ENCODE measurements at regions not wholly inside any gene's neighbourhood (a gene's known extent, or its start where the extent isn't known, plus 50 kb on each side); places are given as distances from the start of the nearest gene placed in this dataset.

GRCh38 chr1:228901936-228902681 lies 166.8 kb downstream of the RHOU start:
- H3K27ac Mint-ChIP-seq: no peak overlapping the region
- CTCF ChIA-PET: no interaction called here

GRCh38 chr1:228902781-228903433 lies 167.6 kb downstream of the RHOU start:
- CTCF ChIA-PET: no interaction called here
- no peak overlapping the region for H3K4me3 Mint-ChIP-seq
- H3K27me3 Mint-ChIP-seq: peaks cover 2% of the 10 kb centered on the region
- H3K4me1 Mint-ChIP-seq: no peaks in the 10 kb centered on the region
- H3K36me3 Mint-ChIP-seq (ENCODE audit: low read depth): no peaks in the 10 kb centered on the region
- H3K27ac Mint-ChIP-seq: no peak overlapping the region
- no peak for DNase-seq
- POLR2A ChIA-PET: no interaction called here
- H3K9me3 Mint-ChIP-seq: no peaks in the 10 kb centered on the region

More at GRCh38 chr1:228901936-228902681, 166.8 kb downstream of the RHOU start:
- POLR2A ChIA-PET: no interaction called here
- no peaks in the 10 kb centered on the region for H3K9me3 Mint-ChIP-seq
- DNase-seq: no peak
- H3K27me3 Mint-ChIP-seq: peaks cover 2% of the 10 kb centered on the region
- no peaks in the 10 kb centered on the region for H3K36me3 Mint-ChIP-seq (ENCODE audit: low read depth)
- H3K4me1 Mint-ChIP-seq: no peaks in the 10 kb centered on the region
- H3K4me3 Mint-ChIP-seq: no peak overlapping the region

GRCh38 chr1:228903434-228904071 lies 168.3 kb downstream of the RHOU start:
- no peaks in the 10 kb centered on the region for H3K9me3 Mint-ChIP-seq
- POLR2A ChIA-PET: no interaction called here
- no peaks in the 10 kb centered on the region for H3K4me1 Mint-ChIP-seq
- no peak for DNase-seq
- no peaks in the 10 kb centered on the region for H3K36me3 Mint-ChIP-seq (ENCODE audit: low read depth)
- CTCF ChIA-PET: no interaction called here
- H3K4me3 Mint-ChIP-seq: no peak overlapping the region
- H3K27ac Mint-ChIP-seq: no peak overlapping the region
- H3K27me3 Mint-ChIP-seq: peaks cover 2% of the 10 kb centered on the region

- ChIA-PET CTCF (no interaction called here), POLR2A (no interaction called here)
- H3K27me3 Mint-ChIP-seq: peaks cover 2% of the 10 kb centered on the region
- H3K27ac Mint-ChIP-seq: no peak overlapping the region
- no peak for DNase-seq
- no peak overlapping the region for H3K4me3 Mint-ChIP-seq
- no peaks in the 10 kb centered on the region for H3K9me3 Mint-ChIP-seq
- H3K4me1 Mint-ChIP-seq: no peaks in the 10 kb centered on the region
- no peaks in the 10 kb centered on the region for H3K36me3 Mint-ChIP-seq (ENCODE audit: low read depth)
Observed at GRCh38 chr1:228904222-228904621, 168.9 kb downstream of the RHOU start.

GRCh38 chr1:228905701-228906101 lies 170.4 kb downstream of the RHOU start:
- no peak for DNase-seq
- no peaks in the 10 kb centered on the region for H3K36me3 Mint-ChIP-seq (ENCODE audit: low read depth)
- ChIA-PET POLR2A (no interaction called here), CTCF (interaction anchor here (0.6 kb wide), 1 partner anchor 179 kb away, joined by 3 read pairs; no protein-coding TSS in a partner anchor)
- no peak overlapping the region for H3K4me3 Mint-ChIP-seq
- H3K9me3 Mint-ChIP-seq: no peaks in the 10 kb centered on the region
- H3K27me3 Mint-ChIP-seq: peaks cover 2% of the 10 kb centered on the region
- H3K27ac Mint-ChIP-seq: no peak overlapping the region
- H3K4me1 Mint-ChIP-seq: no peaks in the 10 kb centered on the region

- no peaks in the 10 kb centered on the region for H3K4me1 Mint-ChIP-seq
- H3K4me3 Mint-ChIP-seq: no peak overlapping the region
- POLR2A ChIA-PET: no interaction called here
- no peaks in the 10 kb centered on the region for H3K36me3 Mint-ChIP-seq (ENCODE audit: low read depth)
- peaks cover 2% of the 10 kb centered on the region for H3K27me3 Mint-ChIP-seq
- no peak overlapping the region for H3K27ac Mint-ChIP-seq
- no peak for DNase-seq
- H3K9me3 Mint-ChIP-seq: no peaks in the 10 kb centered on the region
- CTCF ChIA-PET: no interaction called here
Observed at GRCh38 chr1:228906223-228906860, 171.1 kb downstream of the RHOU start.

DNA sequence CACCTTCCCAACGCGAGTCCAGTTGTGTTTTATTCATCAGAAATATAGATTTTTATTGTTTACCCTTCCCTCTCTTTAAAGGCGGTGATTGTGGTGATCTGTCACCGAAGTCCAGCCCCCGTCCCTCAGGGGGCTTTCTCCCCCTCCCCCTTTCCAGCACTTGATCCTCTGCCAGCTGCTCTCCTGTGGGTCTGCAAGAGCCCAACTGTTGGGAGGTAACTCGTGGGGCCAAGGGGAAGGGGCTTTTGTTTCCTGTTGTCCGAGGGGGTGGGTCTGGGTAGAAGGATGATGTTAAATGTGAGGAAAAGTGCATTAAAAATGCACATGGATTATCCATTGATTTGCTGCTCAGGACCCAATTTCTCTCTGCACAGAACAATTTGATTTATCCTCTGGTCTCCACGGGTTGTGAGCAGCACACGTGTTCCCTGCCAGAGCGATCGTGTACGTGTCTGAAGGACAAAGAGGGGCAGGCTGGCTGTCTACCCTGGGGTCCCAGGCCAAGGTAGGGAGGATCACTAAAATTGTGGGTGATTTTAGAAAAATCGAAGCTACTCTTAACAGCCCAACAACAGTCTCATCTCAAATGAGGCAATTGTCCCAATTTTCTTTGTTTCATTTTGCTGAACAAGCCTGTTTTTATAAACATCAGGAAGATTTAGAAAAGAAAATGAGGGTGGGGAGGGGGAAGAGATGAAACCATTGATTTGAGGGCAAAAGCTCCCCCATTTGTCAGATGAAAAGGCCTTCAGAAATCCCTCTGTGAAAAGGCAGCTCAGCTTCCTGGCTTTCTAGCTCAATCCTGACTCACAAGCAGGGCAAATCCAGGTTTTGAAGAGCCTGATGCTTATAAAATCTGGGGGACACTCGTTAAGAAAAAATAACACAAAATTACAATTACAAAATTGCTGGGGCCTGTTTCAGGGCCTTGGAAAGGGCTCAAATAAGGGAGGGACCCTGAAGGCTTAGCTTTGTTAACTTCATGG lies 176.2 kb downstream of the RHOU start:
- Mint-ChIP-seq H3K4me3 (no peak overlapping the region), H3K36me3 (ENCODE audit: low read depth) (no peaks in the 10 kb centered on the region), H3K27ac (no peak overlapping the region), H3K4me1 (no peaks in the 10 kb centered on the region), H3K9me3 (no peaks in the 10 kb centered on the region), H3K27me3 (no peaks in the 10 kb centered on the region)
- no peak for DNase-seq
- ChIA-PET POLR2A (no interaction called here), CTCF (interaction anchor here (0.8 kb wide), 1 partner anchor 316 kb away, joined by 3 read pairs; no protein-coding TSS in a partner anchor)

GRCh38 chr1:228913626-228914414 lies 178.5 kb downstream of the RHOU start:
- ChIA-PET POLR2A (no interaction called here), CTCF (interaction anchor here (0.7 kb wide), 1 partner anchor 111 kb away, joined by 3 read pairs; no protein-coding TSS in a partner anchor)
- no peaks in the 10 kb centered on the region for H3K4me1 Mint-ChIP-seq
- no peaks in the 10 kb centered on the region for H3K27me3 Mint-ChIP-seq
- no peaks in the 10 kb centered on the region for H3K36me3 Mint-ChIP-seq (ENCODE audit: low read depth)
- H3K4me3 Mint-ChIP-seq: no peak overlapping the region
- H3K27ac Mint-ChIP-seq: no peak overlapping the region
- DNase-seq: no peak
- H3K9me3 Mint-ChIP-seq: no peaks in the 10 kb centered on the region

DNA sequence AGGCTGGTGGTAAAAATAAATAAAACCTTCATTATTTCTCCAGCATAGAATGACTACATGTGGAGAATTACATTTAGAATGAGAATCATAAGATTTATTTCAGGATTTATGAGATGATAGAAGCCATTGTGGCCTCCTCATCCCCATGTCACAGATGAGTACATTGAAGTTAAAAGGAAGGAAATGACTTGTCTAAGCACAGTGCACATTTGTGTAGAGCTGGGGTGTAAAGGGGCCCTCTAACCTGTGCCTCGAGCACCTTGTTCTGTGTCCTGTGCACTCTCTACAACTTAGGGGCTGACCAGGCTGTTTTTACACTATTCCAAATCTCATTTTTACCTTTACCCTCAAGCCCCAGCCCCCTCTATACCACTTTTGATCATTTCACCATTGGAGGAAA lies 179.4 kb downstream of the RHOU start:
- Mint-ChIP-seq H3K27ac (no peak overlapping the region), H3K36me3 (ENCODE audit: low read depth) (no peaks in the 10 kb centered on the region), H3K4me1 (no peaks in the 10 kb centered on the region), H3K4me3 (no peak overlapping the region), H3K27me3 (no peaks in the 10 kb centered on the region), H3K9me3 (no peaks in the 10 kb centered on the region)
- CTCF ChIA-PET: no interaction called here
- DNase-seq: no peak
- POLR2A ChIA-PET: no interaction called here

- Mint-ChIP-seq H3K27me3 (no peaks in the 10 kb centered on the region), H3K4me3 (no peak overlapping the region), H3K36me3 (ENCODE audit: low read depth) (no peaks in the 10 kb centered on the region), H3K9me3 (no peaks in the 10 kb centered on the region), H3K4me1 (peaks cover 10% of the 10 kb centered on the region), H3K27ac (no peak overlapping the region)
- CTCF ChIA-PET: no interaction called here
- no peak for DNase-seq
- POLR2A ChIA-PET: no interaction called here
Observed at GRCh38 chr1:228917342-228917741, 182.1 kb downstream of the RHOU start.

DNA sequence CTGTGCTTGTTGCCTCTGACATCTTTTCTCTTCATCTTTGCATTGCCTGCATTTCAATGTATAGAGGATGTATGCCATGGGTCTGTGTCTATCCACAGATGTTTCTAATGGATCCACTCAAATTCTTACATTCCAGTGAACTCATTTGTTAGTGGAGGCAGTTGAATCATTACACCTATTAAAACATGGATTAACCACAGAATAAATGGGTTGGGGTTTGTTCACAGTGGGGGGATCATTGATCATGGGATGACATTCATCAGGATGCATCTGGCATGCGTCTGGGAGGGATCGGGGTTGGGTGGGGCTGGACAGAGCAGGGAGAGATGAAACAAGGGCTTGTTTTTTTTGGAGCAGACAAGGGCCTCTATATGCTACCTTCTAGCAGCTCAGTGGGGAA lies 182.5 kb downstream of the RHOU start:
- H3K9me3 Mint-ChIP-seq: no peaks in the 10 kb centered on the region
- H3K4me1 Mint-ChIP-seq: peaks cover 12% of the 10 kb centered on the region
- ChIA-PET POLR2A (no interaction called here), CTCF (no interaction called here)
- H3K27ac Mint-ChIP-seq: no peak overlapping the region
- H3K27me3 Mint-ChIP-seq: no peaks in the 10 kb centered on the region
- no peak overlapping the region for H3K4me3 Mint-ChIP-seq
- H3K36me3 Mint-ChIP-seq (ENCODE audit: low read depth): no peaks in the 10 kb centered on the region
- DNase-seq: no peak

GRCh38 chr1:228918335-228918734 lies 183.1 kb downstream of the RHOU start:
- ChIA-PET CTCF (no interaction called here), POLR2A (no interaction called here)
- H3K36me3 Mint-ChIP-seq (ENCODE audit: low read depth): no peaks in the 10 kb centered on the region
- H3K27ac Mint-ChIP-seq: no peak overlapping the region
- no peak for DNase-seq
- no peaks in the 10 kb centered on the region for H3K27me3 Mint-ChIP-seq
- H3K4me1 Mint-ChIP-seq: peaks cover 12% of the 10 kb centered on the region
- no peak overlapping the region for H3K4me3 Mint-ChIP-seq
- no peaks in the 10 kb centered on the region for H3K9me3 Mint-ChIP-seq

Measured in activated CD4-positive, alpha-beta memory T cell treated with anti-CD3 and anti-CD28 coated beads, Interleukin-2, amount 10 ng/mL, durations not matched to agents 7 days and 5 days (primary cell).